ENCODE measurements at regions not wholly inside any gene's neighbourhood (a gene's known extent, or its start where the extent isn't known, plus 50 kb on each side); places are given as distances from the start of the nearest gene placed in this dataset.

GRCh38 chr1:30101016-30101415 is 622.4 kb downstream of the MATN1 start:
- no peak for TF ChIP-seq CTCF (optimal IDR thresholded peaks at IDR 0.05 in 1 of 3, IDR thresholded peaks at IDR 0.05 in 1 of 3, conservative IDR thresholded peaks at IDR 0.05 in 1 of 3; ENCODE audit: extremely low read depth in 1 of 3, insufficient read depth in 2 of 3, low read length in 3 of 3)
- TF ChIP-seq EZH2 (IDR thresholded peaks at IDR 0.05; ENCODE audit: low read length) = no peak

Measured in keratinocyte (primary cell).